HepG2 (cell line): ENCODE measurements at regions not wholly inside any gene's neighbourhood (a gene's known extent, or its start where the extent isn't known, plus 50 kb on each side); places are given as distances from the start of the nearest gene placed in this dataset.

Experiments
- ATAC-seq: fragments of 200-7000 bp; cut with Tn5 transposase; 3 replicates; pipeline ENCODE4 v1.9.1; 2020; ENCODE audit warnings: mild to moderate bottlenecking, moderate library complexity
- BruUV-seq: library from RNA; stranded (reverse); fragments of 400-500 nt; replicated peaks from 2 replicates; lab custom pipeline; 2021; lab: Mats Ljungman, UMichigan
- CTCF ChIA-PET: fragments of 300-600 bp; formaldehyde crosslinking; extraction: SDS; loops from one replicate; lab custom pipeline; 2021; ENCODE audit warnings: low total read pairs, inconsistent platforms, low intra/inter-chr PET ratio; lab: Yijun Ruan, JAX
- POLR2A ChIA-PET: fragments of 350-600 bp; sonication (Branson Sonifier 250); formaldehyde crosslinking; loops from one replicate; lab custom pipeline; 2020; ENCODE audit warnings: antibody characterized with exemption, inconsistent platforms; lab: Yijun Ruan, JAX
- DNase-seq: peaks from one replicate; pipeline ENCODE4 v3.0.0-alpha.2; 2015; ENCODE audit warnings: low spot score
- FAIRE-seq: peaks from 3 replicates; lab custom pipeline; 2011; peaks lifted over from hg19 to GRCh38; lab: Jason Lieb, UNC
- H2AFZ ChIP-seq: one replicate; pipeline ENCODE4 v1.6.1; 2011; ENCODE audit warnings: low read length, inconsistent platforms
- H3K27ac ChIP-seq: fragments of 300-600 bp; 3 replicates; pipeline ENCODE4 v1.8.0; 2011; ENCODE audit warnings: mixed run types, mild to moderate bottlenecking, mixed read lengths, low read length, inconsistent platforms; ENCODE audit not compliant: insufficient read depth; ENCODE audit errors: extremely low read length
- H3K27me3 ChIP-seq, 2 experiments: fragments of 200-600 bp in 1 of 2; 2 replicates in 1 of 2; 3 replicates in 1 of 2; pipeline versions ENCODE4 v1.6.0 to v1.8.0; 2011; ENCODE audit warnings: low read length in 2 of 2, mild to moderate bottlenecking in 2 of 2, moderate library complexity in 2 of 2, inconsistent platforms in 1 of 2; ENCODE audit not compliant: insufficient read depth in 2 of 2, control insufficient read depth in 1 of 2
- H3K36me3 ChIP-seq, 2 experiments: fragments of 200-600 bp in 1 of 2; replicated peaks in 1 of 2; 2 replicates in 1 of 2; 3 replicates in 1 of 2; pipeline versions ENCODE4 v1.5.1 to v1.8.0; 2011; ENCODE audit warnings: low read length in 2 of 2, inconsistent platforms in 1 of 2; ENCODE audit not compliant: insufficient read depth in 2 of 2, control insufficient read depth in 1 of 2
- H3K4me1 ChIP-seq: 2 replicates; pipeline ENCODE4 v1.5.1; 2012; ENCODE audit warnings: low read length, inconsistent platforms; ENCODE audit not compliant: insufficient read depth
- H3K4me2 ChIP-seq: 2 replicates; pipeline ENCODE4 v1.6.0; 2011; ENCODE audit warnings: low read depth, low read length, inconsistent platforms
- H3K4me3 ChIP-seq, 3 experiments: fragments of 200-600 bp in 1 of 3; sonication (generic), shearing (Covaris generic) in 1 of 3; replicated peaks in 1 of 3; 2 replicates each; pipeline ENCODE4 v1.5.1; 2011 to 2016; ENCODE audit warnings: low read length in 3 of 3, inconsistent platforms in 2 of 3, low read depth in 2 of 3, mild to moderate bottlenecking in 2 of 3, control low read depth in 1 of 3, mixed read lengths in 1 of 3; ENCODE audit not compliant: insufficient read depth in 1 of 3
- H3K79me2 ChIP-seq: one replicate; pipeline ENCODE4 v1.6.1; 2011; ENCODE audit warnings: low read length, inconsistent platforms; ENCODE audit not compliant: insufficient read depth
- H3K9ac ChIP-seq: 2 replicates; pipeline ENCODE4 v1.6.0; 2011; ENCODE audit warnings: mild to moderate bottlenecking, low read depth, low read length, inconsistent platforms; ENCODE audit not compliant: insufficient read depth
- H3K9me3 ChIP-seq: 2 replicates; pipeline ENCODE4 v1.5.1; 2012; ENCODE audit warnings: mild to moderate bottlenecking, low read length
- H4K20me1 ChIP-seq: 2 replicates; pipeline ENCODE4 v1.6.0; 2011; ENCODE audit warnings: inconsistent platforms, mild to moderate bottlenecking, low read length, moderate library complexity; ENCODE audit not compliant: insufficient read depth
- ATM ChIP-seq: fragments of 450-650 bp; IDR thresholded peaks from 2 replicates; pipeline ENCODE4 v1.7.1; 2017; ENCODE audit warnings: mild to moderate bottlenecking, borderline replicate concordance
- CAMTA2 ChIP-seq: sonication (generic); formaldehyde crosslinking; IDR thresholded peaks from 2 replicates; pipeline ENCODE4 v1.4.0; 2020; ENCODE audit warnings: mild to moderate bottlenecking, missing genetic modification reagents, borderline replicate concordance
- CBFB ChIP-seq: sonication (generic); formaldehyde crosslinking; IDR thresholded peaks from 2 replicates; pipeline ENCODE4 v1.4.0; 2020; ENCODE audit warnings: missing genetic modification reagents
- CHD4 ChIP-seq: fragments of 200-600 bp; sonication (generic); IDR thresholded peaks from 2 replicates; pipeline ENCODE4 v1.7.0; 2017; ENCODE audit warnings: mild to moderate bottlenecking, low read length, borderline replicate concordance
- HMGA1 ChIP-seq: sonication (generic); formaldehyde crosslinking; conservative IDR thresholded peaks from 2 replicates; pipeline ENCODE4 v1.4.0; 2020; ENCODE audit warnings: missing genetic modification reagents
- HOXA9 ChIP-seq: sonication (generic); formaldehyde crosslinking; IDR thresholded peaks from 2 replicates; pipeline ENCODE4 v1.8.1; 2022; ENCODE audit warnings: missing genetic modification reagents, mild to moderate bottlenecking, moderate library complexity, borderline replicate concordance
- IKZF1 ChIP-seq: fragments of 450-650 bp; IDR thresholded peaks from 2 replicates; pipeline ENCODE4 v1.7.1; 2016
- IRF2 ChIP-seq: IDR thresholded peaks from 2 replicates; pipeline ENCODE4 v1.6.1; 2018; ENCODE audit warnings: missing genetic modification reagents, missing compliant biosample characterization
- KDM1A ChIP-seq: IDR thresholded peaks from 2 replicates; pipeline ENCODE4 v1.6.1; 2016; ENCODE audit warnings: missing compliant biosample characterization
- KDM3A ChIP-seq: IDR thresholded peaks from 2 replicates; pipeline ENCODE4 v1.6.1; 2018; ENCODE audit warnings: low read depth, missing compliant biosample characterization
- KLF16 ChIP-seq, 2 experiments: sonication (generic) in 1 of 2; formaldehyde crosslinking in 1 of 2; IDR thresholded peaks; 2 replicates each; pipeline versions ENCODE4 v1.6.1 to v1.8.0; 2016 to 2023; ENCODE audit warnings: missing genetic modification reagents in 2 of 2, missing compliant biosample characterization in 1 of 2
- MAF1 ChIP-seq: sonication (generic); formaldehyde crosslinking; IDR thresholded peaks from 2 replicates; pipeline ENCODE4 v1.5.0; 2020; ENCODE audit warnings: missing genetic modification reagents, borderline replicate concordance
- MED8 ChIP-seq: sonication (generic); formaldehyde crosslinking; IDR thresholded peaks from 2 replicates; pipeline ENCODE4 v1.8.1; 2023; ENCODE audit warnings: mild to moderate bottlenecking, missing genetic modification reagents; ENCODE audit not compliant: insufficient replicate concordance
- MYNN ChIP-seq: sonication (generic); formaldehyde crosslinking; IDR thresholded peaks from 2 replicates; pipeline ENCODE4 v1.4.0; 2020; ENCODE audit warnings: mild to moderate bottlenecking, low read depth, missing genetic modification reagents
- TEF ChIP-seq: sonication (generic); formaldehyde crosslinking; IDR thresholded peaks from 2 replicates; pipeline ENCODE4 v1.5.0; 2020; ENCODE audit warnings: missing genetic modification reagents
- ZFX ChIP-seq: sonication (generic); formaldehyde crosslinking; IDR thresholded peaks from 2 replicates; pipeline ENCODE4 v1.4.0; 2020; ENCODE audit warnings: mild to moderate bottlenecking, low read depth, missing genetic modification reagents, moderate library complexity
- ZNF121 ChIP-seq: sonication (generic); formaldehyde crosslinking; IDR thresholded peaks from 2 replicates; pipeline ENCODE4 v1.5.0; 2020; ENCODE audit warnings: mild to moderate bottlenecking, missing genetic modification reagents
- ZNF317 ChIP-seq: sonication (generic); formaldehyde crosslinking; IDR thresholded peaks from 2 replicates; pipeline ENCODE4 v1.5.0; 2020; ENCODE audit warnings: mild to moderate bottlenecking, missing genetic modification reagents
- ZNF460 ChIP-seq: sonication (generic); formaldehyde crosslinking; IDR thresholded peaks from 2 replicates; pipeline ENCODE4 v1.5.1; 2020; ENCODE audit warnings: missing genetic modification reagents, mild to moderate bottlenecking, borderline replicate concordance
- ZNF552 ChIP-seq: sonication (generic); formaldehyde crosslinking; IDR thresholded peaks from 2 replicates; pipeline ENCODE4 v1.9.0; 2022; ENCODE audit warnings: missing genetic modification reagents, mild to moderate bottlenecking, borderline replicate concordance
- ZNF562 ChIP-seq: sonication (generic); formaldehyde crosslinking; IDR thresholded peaks from 2 replicates; pipeline ENCODE4 v1.8.0; 2022; ENCODE audit warnings: missing genetic modification reagents, borderline replicate concordance
- ZNF629 ChIP-seq: sonication (generic); formaldehyde crosslinking; conservative IDR thresholded peaks from 2 replicates; pipeline ENCODE4 v1.5.0; 2020; ENCODE audit warnings: missing genetic modification reagents
- ZNF781 ChIP-seq: sonication (generic); formaldehyde crosslinking; IDR thresholded peaks from 2 replicates; pipeline ENCODE4 v1.5.1; 2020; ENCODE audit warnings: borderline replicate concordance, mild to moderate bottlenecking, missing genetic modification reagents; ENCODE audit errors: not compliant biosample characterization
- ZUFSP ChIP-seq: sonication (generic); formaldehyde crosslinking; IDR thresholded peaks from 2 replicates; pipeline ENCODE4 v1.9.0; 2021; ENCODE audit warnings: missing genetic modification reagents, mild to moderate bottlenecking, borderline replicate concordance
- WGBS: methylation state at CpG from one replicate; pipeline ENCODE4 v1.1.6; 2017; ENCODE audit warnings: low lambda C conversion rate; 5-methylcytosine and 5-hydroxymethylcytosine counted together
- in situ Hi-C: cut with HindIII; loops from 2 replicates; pipeline ENCODE4 v1.10.0; 2017; ENCODE audit warnings: low pct_unique_long_range_greater_than_20kb; ENCODE audit not compliant: extremely low pct_ligation_motif_present
- intact Hi-C: fragments of 100-400 bp; cut with micrococcal nuclease; formaldehyde crosslinking; loops from one replicate; pipeline ENCODE4 v1.10.0; 2022; ENCODE audit not compliant: unreplicated experiment

- in situ Hi-C loops (no loop called here), intact Hi-C loops (no loop called here)
- FAIRE-seq (no peak), DNase-seq (no peak), ATAC-seq (no peak)
- 19% methylated on average over 3 of the region's 3 CpGs for WGBS
- peaks cover 5% of the 10 kb centered on the region for H3K4me1 ChIP-seq
- H3K4me2 ChIP-seq = no peak overlapping the region
- H4K20me1 ChIP-seq = no peaks in the 10 kb centered on the region
- H3K9me3 ChIP-seq = peaks cover 9% of the 10 kb centered on the region
- H3K36me3 ChIP-seq = no peaks in the 10 kb centered on the region
- BruUV-seq = no TSS peak
- ChIA-PET POLR2A (no interaction called here), CTCF (no interaction called here)
- H3K4me3 ChIP-seq = no peak overlapping the region
- H3K9ac ChIP-seq = no peak overlapping the region
- no peaks in the 10 kb centered on the region for H3K79me2 ChIP-seq
- no peak overlapping the region for H2AFZ ChIP-seq
- H3K27me3 ChIP-seq = peaks cover 0 to 7% of the 10 kb centered on the region in 2 experiments; a peak in 1 of 5 replicates
- no peak overlapping the region for H3K27ac ChIP-seq
- TF ChIP-seq MAF1 (no peak), KLF16 (CRISPR knock-in tag; IDR thresholded peaks at IDR 0.05) (no peak), ZNF781 (CRISPR knock-in tag) (peak; percentile 40), ZNF121 (CRISPR knock-in tag) (peak; percentile 66; the same call in 1 of the 2 replicates), CHD4 (peak; percentile 89; the same call in 1 of the 2 replicates), ZNF629 (peak; percentile 90), MED8 (CRISPR knock-in tag) (no peak), ZFX (CRISPR knock-in tag) (no peak), ZNF317 (no peak), KDM3A (CRISPR knock-in tag) (no peak), IRF2 (CRISPR knock-in tag) (no peak), MYNN (no peak), HMGA1 (no peak), HOXA9 (no peak), TEF (CRISPR knock-in tag) (no peak), ZNF460 (CRISPR knock-in tag) (no peak), ZNF552 (CRISPR knock-in tag) (0 out of 2 replicates have a peak, but pooled peaks have one; percentile 8), ZNF562 (CRISPR knock-in tag) (no peak), CBFB (CRISPR knock-in tag) (no peak), CAMTA2 (CRISPR knock-in tag) (no peak), ZUFSP (CRISPR knock-in tag) (no peak), IKZF1 (no peak), ATM (no peak), KDM1A (CRISPR knock-in tag) (peak; percentile 60; the same call in 1 of the 2 replicates)
Observed at GRCh38 chr16:22684574-22685458, 129.1 kb upstream of the HS3ST2 start.
